GM19467 (cell line): ENCODE measurements at regions not wholly inside any gene's neighbourhood (a gene's known extent, or its start where the extent isn't known, plus 50 kb on each side); places are given as distances from the start of the nearest gene placed in this dataset.
A peak's percentile ranks its signal among the peaks of the same experiment; 100 is the strongest.
"Not testable (repeated sequence)": the region's sequence is repeated elsewhere in the genome, so short reads cannot be mapped to it uniquely, and the experiment has no call there.

Experiments used
- ATAC-seq: cut with Tn5 transposase; IDR thresholded peaks from one replicate; pipeline ENCODE4 v1.9.1; 2021; ENCODE audit warnings: mild to moderate bottlenecking, moderate library complexity; ENCODE audit not compliant: unreplicated experiment

DNA sequence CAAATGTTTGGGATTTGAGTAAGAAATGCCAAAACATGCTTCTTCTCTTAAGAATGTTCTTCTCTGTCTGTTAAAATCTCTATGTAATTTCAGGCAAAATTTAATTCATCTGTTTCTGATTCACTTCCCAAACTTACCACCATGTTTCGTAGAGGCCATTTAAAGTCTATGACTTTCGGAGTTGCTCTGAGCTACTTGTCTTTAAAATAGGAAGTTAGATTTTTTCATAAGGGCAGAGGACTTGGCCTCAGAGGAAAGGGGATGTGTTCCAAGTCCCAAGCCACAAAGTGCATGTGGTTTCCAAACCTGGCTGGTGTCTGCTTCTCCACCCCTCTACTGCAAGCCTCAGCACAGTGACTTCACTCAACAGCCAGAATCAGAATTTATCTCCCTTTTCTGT, 111.3 kb upstream of the ADRA1B start:
- no peak for ATAC-seq

GRCh38 chr5:159807135-159807534, 109.1 kb upstream of the ADRA1B start:
- ATAC-seq: not testable (repeated sequence)

GRCh38 chr5:159807586-159807985, 108.7 kb upstream of the ADRA1B start:
- no peak for ATAC-seq

DNA sequence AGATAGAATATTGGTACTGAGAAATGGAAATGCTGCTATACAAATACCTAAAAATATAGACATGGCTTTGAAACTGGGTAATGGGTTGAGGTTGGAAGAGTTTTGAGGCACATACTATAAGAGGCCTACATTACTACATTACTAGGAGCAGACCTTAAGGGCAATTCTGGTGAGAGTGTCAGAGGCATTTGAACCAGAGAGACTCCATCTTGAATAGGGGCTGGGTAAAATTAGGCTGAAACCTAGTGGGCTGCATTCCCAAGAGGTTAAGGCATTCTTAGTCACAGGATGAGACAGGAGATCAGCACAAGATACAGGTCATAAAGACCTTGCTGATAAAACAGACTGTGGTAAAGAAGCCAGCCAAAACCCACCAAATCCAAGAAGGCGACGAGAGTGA, 104.6 kb upstream of the ADRA1B start:
- no peak for ATAC-seq

DNA sequence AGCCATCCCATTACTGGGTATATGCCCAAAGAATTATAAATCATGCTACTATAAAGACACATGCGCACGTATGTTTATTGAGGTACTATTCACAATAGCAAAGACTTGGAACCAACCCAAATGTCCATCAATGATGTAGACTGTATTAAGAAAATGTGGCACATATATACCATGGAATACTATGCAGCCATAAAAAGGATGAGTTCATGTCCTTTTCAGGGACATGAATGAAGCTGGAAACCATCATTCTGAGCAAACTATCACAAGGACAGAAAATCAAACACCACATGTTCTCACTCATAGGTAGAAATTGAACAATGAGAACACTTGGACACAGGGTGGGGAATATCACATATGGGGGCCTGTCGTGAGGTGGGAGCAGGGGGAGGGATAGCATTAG, 103.5 kb upstream of the ADRA1B start:
- not testable (repeated sequence) for ATAC-seq

GRCh38 chr5:159814222-159814621, 102.1 kb upstream of the ADRA1B start:
- ATAC-seq: no peak

- no peak for ATAC-seq
These were observed 101.3 kb upstream of the ADRA1B start for GRCh38 chr5:159814805-159815585.

DNA sequence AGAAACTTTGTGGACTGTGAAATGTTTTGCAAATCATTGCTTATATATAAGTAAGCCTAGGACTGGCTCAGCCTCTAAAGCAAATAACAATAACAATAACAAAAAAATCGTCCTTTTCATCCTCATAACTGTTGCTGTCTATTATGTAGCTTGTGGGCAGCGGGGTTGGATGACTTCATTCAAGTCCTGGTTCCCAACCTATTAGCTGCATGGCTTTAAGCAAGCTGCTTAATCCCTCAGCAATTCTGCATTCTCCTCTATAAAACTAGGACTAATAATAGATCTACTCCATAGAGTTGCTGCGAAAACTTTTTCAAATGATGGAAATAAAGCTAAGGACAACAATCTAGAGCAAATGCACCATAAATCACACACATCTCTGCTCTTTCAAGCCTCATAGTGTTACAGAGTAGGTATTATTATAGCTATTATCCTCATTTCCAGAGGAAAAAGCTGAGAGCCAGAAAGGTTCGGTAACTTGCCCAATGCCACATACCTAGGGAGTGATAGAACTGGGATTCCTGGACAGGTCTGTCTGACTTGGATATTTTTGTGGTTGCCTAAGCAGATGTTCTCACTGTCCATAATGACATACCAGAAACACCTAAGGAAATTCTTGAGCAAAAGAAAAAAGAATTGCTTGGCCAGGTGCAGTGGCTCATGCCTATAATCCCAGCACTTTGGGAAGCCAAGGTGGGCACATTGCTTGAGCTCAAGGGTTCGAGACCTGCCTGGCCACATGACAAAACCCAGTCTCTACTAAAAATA, 98.8 kb upstream of the ADRA1B start:
- no peak for ATAC-seq

DNA sequence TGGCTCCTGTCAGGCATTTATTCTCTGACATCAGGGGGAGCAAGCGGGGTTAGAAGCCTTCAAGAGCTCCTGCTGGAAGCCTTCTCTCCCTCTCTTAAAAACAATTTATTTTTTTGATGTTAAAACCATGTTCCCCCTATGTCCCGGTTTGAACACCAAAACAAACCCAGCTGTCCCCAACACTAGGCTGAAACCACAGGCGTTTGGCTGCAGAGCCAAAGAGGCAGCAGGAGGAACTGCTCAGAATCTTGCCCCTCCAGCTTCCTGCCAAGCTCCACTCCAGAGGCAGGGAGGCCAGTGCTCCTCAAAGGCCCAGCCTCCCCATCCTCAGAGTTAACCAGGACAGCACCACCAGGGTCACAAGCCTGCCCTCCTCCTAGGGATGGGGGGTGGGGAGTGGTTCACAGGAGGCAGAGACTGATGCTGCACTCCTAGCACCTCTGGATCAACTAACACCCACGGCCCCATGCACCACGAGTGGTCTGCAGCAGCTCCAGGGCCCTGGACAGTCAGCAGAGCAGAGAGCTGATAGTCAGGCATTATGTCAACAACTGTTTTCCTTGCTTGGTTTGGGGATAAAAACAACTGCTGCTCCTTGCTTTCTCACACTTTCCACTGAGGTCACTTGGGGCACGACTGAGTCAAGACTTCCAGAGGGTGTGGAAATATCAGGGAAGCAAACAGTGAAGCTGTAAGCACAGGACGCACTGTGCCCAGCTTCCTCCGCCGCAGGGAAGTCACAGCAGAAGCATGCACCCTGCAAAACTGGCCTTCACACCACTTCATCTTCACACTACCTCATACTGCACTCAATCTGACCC, 96.5 kb upstream of the ADRA1B start:
- ATAC-seq: no peak

DNA sequence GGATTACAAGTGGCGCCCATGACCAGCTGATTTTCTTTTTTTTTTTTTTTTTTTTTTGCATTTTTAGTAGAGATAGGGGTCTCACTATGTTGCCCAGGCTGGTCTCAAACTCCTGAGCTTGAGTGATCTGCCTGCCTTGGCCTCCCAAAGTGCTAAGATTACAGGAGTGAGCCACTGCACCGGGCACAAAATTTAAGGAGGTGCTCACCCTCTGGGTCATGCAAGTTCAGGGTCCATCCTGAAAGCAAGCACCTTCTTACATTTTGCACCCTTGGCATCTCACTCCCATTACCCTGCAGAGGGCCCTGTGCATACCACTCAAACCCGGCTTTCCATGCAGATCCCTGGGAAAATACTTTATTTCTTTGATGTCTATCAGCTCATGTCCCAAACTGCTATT, 95.6 kb upstream of the ADRA1B start:
- ATAC-seq: no peak

DNA sequence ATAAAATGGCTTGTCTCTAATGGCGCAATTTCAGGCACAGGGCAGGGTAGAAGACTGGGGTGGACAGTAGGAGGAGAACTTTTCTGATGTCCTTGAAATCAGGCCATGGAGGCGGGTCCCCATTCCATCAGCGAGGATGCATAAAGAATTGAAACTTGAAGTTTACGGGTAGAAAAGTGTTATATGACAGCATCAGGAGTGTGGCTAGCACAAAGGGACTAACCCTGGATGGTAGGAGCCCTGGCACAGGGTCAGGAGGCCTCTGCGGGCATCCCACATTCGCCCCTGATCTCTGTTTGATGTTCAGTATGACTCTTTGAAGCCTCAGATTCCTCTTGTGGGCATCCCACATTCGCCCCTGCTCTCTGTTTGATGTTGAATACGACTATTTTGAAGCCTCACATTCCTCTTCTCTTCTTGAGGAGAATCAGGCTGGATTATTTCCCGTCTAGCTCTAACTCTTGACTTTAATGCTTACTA, 94.8 kb upstream of the ADRA1B start:
- ATAC-seq: no peak

GRCh38 chr5:159824188-159825161, 91.8 kb upstream of the ADRA1B start:
- no peak for ATAC-seq

DNA sequence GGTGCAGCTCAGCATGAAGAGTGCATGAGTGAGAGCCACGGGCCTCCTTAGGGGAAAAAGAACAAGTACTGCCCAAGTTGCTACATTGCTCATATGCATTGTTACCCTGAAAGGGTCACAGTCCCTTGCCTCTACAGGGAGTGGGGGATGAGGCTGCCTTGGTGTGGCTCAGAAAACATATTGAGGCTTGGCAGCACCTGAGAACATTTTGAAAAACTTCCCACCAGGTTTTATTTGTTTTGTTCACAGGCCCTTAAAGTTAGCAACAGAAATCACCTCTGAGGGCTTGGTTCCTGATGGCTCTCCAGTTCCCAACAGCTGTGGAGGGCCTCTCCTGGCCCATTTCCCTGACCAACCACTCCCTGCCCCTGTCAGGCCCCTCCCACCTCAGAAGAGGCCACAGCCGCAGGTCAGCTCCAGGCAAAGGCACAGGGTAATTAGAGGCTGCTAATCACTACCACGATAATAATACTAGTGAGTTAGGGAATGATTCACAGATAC, 90.7 kb upstream of the ADRA1B start:
- no peak for ATAC-seq

DNA sequence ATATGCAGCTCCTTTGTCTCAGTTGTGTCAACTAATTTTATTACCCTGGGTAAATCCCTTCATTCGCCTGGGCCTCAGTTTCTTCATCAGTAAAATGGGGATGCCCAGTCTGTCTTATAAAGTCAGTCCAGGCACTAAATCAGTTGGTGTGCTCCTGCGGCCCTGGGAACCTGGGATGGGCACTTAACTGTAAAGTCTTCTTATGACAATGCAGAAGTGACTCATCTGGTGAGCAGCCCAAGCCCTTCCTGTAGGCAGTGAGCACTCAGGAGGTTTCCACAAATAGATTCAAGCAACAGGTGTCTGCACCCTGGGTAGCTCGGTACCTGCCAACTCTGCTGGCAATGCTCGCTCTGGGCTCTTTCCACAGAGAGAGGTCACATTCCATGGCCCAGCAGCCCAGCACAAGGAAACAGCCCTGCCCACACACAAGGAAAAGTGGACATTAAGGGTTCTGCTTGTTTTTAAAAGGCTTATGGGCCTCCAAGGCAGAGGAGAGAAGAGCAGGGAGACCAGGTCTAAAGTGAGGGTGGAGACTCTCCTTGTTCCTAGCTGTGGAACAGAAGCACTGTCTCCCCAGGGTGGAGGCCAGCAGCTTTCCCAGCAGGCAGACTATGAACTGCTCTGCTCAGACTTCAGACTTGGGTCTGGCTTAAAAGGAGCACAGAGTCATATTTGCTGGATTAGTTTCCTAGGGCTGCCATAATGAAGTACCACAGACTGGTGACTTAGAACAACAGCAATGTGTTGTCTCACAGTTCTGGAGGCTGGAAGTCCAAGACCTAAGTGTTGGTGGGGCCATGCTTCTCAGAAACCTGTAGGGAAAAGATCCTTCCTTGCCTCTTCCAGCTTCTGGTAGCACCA, 89.7 kb upstream of the ADRA1B start:
- peak; percentile 74 for ATAC-seq

DNA sequence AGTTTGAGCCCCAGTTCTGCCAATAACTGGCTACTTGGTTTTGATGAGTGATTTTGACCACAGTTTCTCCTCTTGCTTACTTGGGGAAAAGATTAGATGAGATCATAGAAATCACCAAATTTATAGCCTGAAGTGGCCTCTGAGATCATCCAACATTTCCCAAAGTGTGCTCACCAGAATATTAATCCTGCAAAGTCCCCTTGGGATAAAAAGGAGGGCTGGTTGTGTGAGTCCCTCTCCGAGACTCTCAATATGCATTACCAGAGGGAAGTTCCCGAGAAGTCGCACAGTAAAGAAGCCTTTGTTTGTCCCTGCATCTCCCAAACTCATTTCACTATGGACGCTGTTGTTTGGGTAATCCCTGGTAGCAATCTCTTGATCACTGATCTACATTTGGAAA, 88.4 kb upstream of the ADRA1B start:
- ATAC-seq: no peak

DNA sequence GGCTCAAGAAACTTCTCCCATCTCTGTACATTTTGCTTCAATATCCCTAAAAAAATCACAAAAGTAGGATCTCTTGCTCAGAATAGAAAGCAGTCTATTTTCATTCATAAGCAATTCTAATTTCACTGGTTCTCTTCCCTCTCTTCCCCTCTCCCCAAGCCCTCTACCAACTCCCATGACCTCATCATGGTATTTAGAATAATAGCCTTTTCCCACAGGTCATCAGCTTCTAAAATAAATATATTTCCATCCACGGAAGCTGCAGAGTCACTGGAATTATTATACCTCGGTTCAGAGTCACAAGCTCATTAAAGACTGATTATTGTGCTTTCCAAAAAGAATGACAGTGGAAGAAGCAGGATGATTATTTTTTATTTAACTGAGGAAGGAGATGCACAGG, 84.2 kb upstream of the ADRA1B start:
- no peak for ATAC-seq

DNA sequence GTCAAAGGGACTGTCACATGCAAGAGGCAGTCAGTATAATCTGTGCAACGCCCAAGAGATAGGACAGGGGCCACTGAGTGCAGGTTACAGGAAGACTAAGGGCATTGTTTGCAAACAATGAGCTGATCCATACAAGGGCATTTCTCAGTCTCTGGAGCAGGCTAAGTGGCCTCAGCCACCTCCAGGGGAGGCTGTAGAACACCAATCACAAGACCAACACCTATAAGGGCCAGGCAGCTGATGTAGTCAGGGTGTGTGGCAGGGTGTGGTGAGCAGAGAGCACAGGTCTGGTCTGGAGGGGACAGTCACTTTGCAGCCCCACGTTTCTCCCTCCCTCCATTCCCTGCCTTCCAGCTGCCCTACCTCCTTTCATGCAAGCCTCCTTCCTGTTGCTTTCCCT, 83.2 kb upstream of the ADRA1B start:
- ATAC-seq: no peak

DNA sequence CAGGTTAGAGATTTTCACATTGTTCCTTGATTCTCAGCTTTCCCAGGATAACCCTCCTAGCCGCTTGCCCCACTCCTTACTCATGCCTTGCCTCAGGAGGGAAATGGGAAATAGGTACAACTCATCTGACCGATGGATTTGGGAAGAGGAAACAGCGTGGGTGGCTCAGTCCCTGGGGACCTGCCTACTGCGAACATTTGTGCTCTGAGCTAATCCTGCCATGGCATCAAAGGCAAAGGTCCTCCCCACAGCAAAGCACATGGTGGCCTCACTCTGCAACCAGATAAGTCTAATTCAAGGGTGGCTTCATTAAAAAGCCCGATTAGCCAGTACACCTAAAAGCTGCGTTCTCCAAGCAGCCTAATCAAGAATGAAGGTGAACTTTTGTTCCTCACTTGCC, 82.4 kb upstream of the ADRA1B start:
- ATAC-seq: no peak

DNA sequence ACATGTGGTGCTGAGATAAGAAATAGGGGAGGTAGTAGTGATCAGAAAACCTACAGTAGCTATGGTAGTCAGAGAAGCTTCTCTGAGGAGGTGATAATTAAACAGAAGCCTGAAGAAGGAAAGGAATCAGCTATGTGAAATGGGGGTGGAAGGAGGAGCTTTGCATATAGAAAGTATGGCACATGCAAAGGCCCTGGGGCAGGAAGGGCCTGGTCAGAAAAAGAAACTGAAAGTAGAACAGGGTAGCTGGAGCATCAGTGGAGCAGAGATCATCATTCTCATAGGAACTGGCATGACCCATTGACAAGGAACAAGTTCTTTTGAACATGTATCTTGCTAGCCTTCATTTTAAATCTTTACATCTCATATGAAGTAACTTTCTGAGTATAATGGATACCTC, 80.7 kb upstream of the ADRA1B start:
- no peak for ATAC-seq
